HepG2 (cell line): ENCODE measurements at regions not wholly inside any gene's neighbourhood (a gene's known extent, or its start where the extent isn't known, plus 50 kb on each side); places are given as distances from the start of the nearest gene placed in this dataset.

Source experiments
- AKAP8 ChIP-seq: sonication (generic); formaldehyde crosslinking; IDR thresholded peaks from 2 replicates; pipeline ENCODE4 v1.5.1; 2020; ENCODE audit warnings: mild to moderate bottlenecking, missing genetic modification reagents
- BCL6 ChIP-seq: IDR thresholded peaks from 2 replicates; pipeline ENCODE4 v1.6.1; 2016; ENCODE audit warnings: missing genetic modification reagents, missing compliant biosample characterization
- CHD2 ChIP-seq: IDR thresholded peaks from 2 replicates; pipeline ENCODE4 v1.6.1; 2011; ENCODE audit warnings: low read depth, low read length, improper control_type of control experiment
- FOXJ3 ChIP-seq: sonication (generic); formaldehyde crosslinking; IDR thresholded peaks from 2 replicates; pipeline ENCODE4 v1.4.0; 2020; ENCODE audit warnings: missing genetic modification reagents, mild to moderate bottlenecking, borderline replicate concordance
- GABPA ChIP-seq, 2 experiments: IDR thresholded peaks; 2 replicates each; pipeline ENCODE4 v1.6.1; 2011 to 2016; ENCODE audit warnings: low read depth in 2 of 2, low read length in 1 of 2, missing biosample characterization in 1 of 2, missing genetic modification characterization in 1 of 2
- GABPB1 ChIP-seq: IDR thresholded peaks from 2 replicates; pipeline ENCODE4 v1.6.1; 2016; ENCODE audit warnings: mild to moderate bottlenecking, missing genetic modification reagents, moderate library complexity, missing compliant biosample characterization
- HINFP ChIP-seq: sonication (generic); formaldehyde crosslinking; IDR thresholded peaks from 2 replicates; pipeline ENCODE4 v1.4.0; 2020; ENCODE audit warnings: low read depth, mild to moderate bottlenecking, missing genetic modification reagents
- KLF12 ChIP-seq: sonication (generic); formaldehyde crosslinking; IDR thresholded peaks from 2 replicates; pipeline ENCODE4 v1.4.0; 2020; ENCODE audit warnings: missing genetic modification reagents, borderline replicate concordance
- POGZ ChIP-seq: sonication (generic); formaldehyde crosslinking; IDR thresholded peaks from 2 replicates; pipeline ENCODE4 v1.4.0; 2020; ENCODE audit warnings: mild to moderate bottlenecking, missing genetic modification reagents
- RBFOX2 ChIP-seq: fragments of 200-400 bp; formaldehyde crosslinking; IDR thresholded peaks from 2 replicates; pipeline ENCODE4 v1.6.1; 2017; ENCODE audit warnings: low read depth, mild to moderate bottlenecking, low read length
- SP2 ChIP-seq: sonication (generic); formaldehyde crosslinking; IDR thresholded peaks from 2 replicates; pipeline ENCODE4 v1.5.1; 2020; ENCODE audit warnings: mild to moderate bottlenecking, missing genetic modification reagents
- U2AF2 ChIP-seq: fragments of 200-400 bp; formaldehyde crosslinking; IDR thresholded peaks from 2 replicates; pipeline ENCODE4 v1.6.1; 2017; ENCODE audit warnings: low read depth, mild to moderate bottlenecking, low read length
- ZFP82 ChIP-seq: sonication (generic); formaldehyde crosslinking; IDR thresholded peaks from 2 replicates; pipeline ENCODE4 v1.5.1; 2020; ENCODE audit warnings: mild to moderate bottlenecking, missing genetic modification reagents, borderline replicate concordance
- ZNF367 ChIP-seq: sonication (generic); formaldehyde crosslinking; IDR thresholded peaks from 2 replicates; pipeline ENCODE4 v1.4.0; 2020; ENCODE audit warnings: missing genetic modification reagents, borderline replicate concordance
- ZNF639 ChIP-seq: conservative IDR thresholded peaks from 2 replicates; pipeline ENCODE4 v1.6.1; 2018; ENCODE audit warnings: missing genetic modification reagents
- ZNF672 ChIP-seq: sonication (generic); formaldehyde crosslinking; IDR thresholded peaks from 2 replicates; pipeline ENCODE4 v1.8.1; 2022; ENCODE audit warnings: missing genetic modification reagents
- ZNF709 ChIP-seq: sonication (generic); formaldehyde crosslinking; IDR thresholded peaks from 2 replicates; pipeline ENCODE4 v1.5.0; 2020; ENCODE audit warnings: mild to moderate bottlenecking, missing genetic modification reagents
- ZNF724P ChIP-seq: sonication (generic); formaldehyde crosslinking; IDR thresholded peaks from 2 replicates; pipeline ENCODE4 v1.8.0; 2022; ENCODE audit warnings: missing genetic modification reagents, borderline replicate concordance
- ZNF746 ChIP-seq: sonication (generic); formaldehyde crosslinking; IDR thresholded peaks from 2 replicates; pipeline ENCODE4 v1.8.0; 2022; ENCODE audit warnings: mild to moderate bottlenecking, missing genetic modification reagents
- ZNF773 ChIP-seq: sonication (generic); formaldehyde crosslinking; IDR thresholded peaks from 2 replicates; pipeline ENCODE4 v1.4.0; 2020; ENCODE audit warnings: missing genetic modification reagents, borderline replicate concordance
- ZSCAN5A ChIP-seq: sonication (generic); formaldehyde crosslinking; IDR thresholded peaks from 2 replicates; pipeline ENCODE4 v1.8.0; 2022; ENCODE audit warnings: mild to moderate bottlenecking, missing genetic modification reagents, borderline replicate concordance
- TF ChIP-seq, protein P1 (sequence below): sonication (generic); formaldehyde crosslinking; IDR thresholded peaks from 2 replicates; pipeline ENCODE4 v1.4.0; 2020; ENCODE audit warnings: missing genetic modification reagents
- TF ChIP-seq, protein P2 (sequence below): sonication (generic); formaldehyde crosslinking; IDR thresholded peaks from 2 replicates; pipeline ENCODE4; 2020; ENCODE audit warnings: missing genetic modification reagents, mild to moderate bottlenecking, borderline replicate concordance

DNA sequence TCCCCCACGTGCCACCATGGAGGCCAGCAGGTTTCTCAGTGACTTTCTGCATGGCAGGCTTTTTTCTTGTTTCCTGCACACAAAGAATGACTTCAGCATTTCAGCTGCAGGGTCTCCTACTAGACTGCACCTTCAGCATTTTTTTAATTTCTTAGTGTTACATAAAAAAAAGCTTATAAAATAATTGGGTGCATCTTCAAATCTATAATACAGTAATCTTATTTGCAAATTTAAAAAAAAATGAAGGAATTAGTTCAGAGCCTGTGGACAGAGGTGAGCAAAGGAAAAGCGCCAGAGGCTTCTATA is 57.6 kb downstream of the FAM50B start (continued):
- TF ChIP-seq ZSCAN5A (CRISPR knock-in tag): no peak
- TF ChIP-seq SP2: no peak
- TF ChIP-seq GABPA (IDR thresholded peaks at IDR 0.05; ENCODE audit: low read depth, low read length): no peak
- TF ChIP-seq GABPA (CRISPR knock-in tag; IDR thresholded peaks at IDR 0.05; ENCODE audit: low read depth): no peak
- no peak; the same call in 1 of the 2 replicates for TF ChIP-seq KLF12 (CRISPR knock-in tag)
- 0 out of 2 replicates have a peak, but pooled peaks have one; percentile 65 for TF ChIP-seq ZFP82 (CRISPR knock-in tag)
- no peak for TF ChIP-seq CHD2
- peak; percentile 3; the same call in 1 of the 2 replicates for TF ChIP-seq ZNF746 (CRISPR knock-in tag)
- TF ChIP-seq RBFOX2: peak; percentile 5; the same call in 1 of the 2 replicates
- TF ChIP-seq FOXJ3 (CRISPR knock-in tag): peak; percentile 85; the same call in 1 of the 2 replicates
- no peak for TF ChIP-seq HINFP (CRISPR knock-in tag)
- TF ChIP-seq, protein P1, sequence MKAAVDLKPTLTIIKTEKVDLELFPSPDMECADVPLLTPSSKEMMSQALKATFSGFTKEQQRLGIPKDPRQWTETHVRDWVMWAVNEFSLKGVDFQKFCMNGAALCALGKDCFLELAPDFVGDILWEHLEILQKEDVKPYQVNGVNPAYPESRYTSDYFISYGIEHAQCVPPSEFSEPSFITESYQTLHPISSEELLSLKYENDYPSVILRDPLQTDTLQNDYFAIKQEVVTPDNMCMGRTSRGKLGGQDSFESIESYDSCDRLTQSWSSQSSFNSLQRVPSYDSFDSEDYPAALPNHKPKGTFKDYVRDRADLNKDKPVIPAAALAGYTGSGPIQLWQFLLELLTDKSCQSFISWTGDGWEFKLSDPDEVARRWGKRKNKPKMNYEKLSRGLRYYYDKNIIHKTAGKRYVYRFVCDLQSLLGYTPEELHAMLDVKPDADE (CRISPR knock-in tag): no peak
- no peak; the same call in 1 of the 2 replicates for TF ChIP-seq ZNF724P
- TF ChIP-seq, protein P2, sequence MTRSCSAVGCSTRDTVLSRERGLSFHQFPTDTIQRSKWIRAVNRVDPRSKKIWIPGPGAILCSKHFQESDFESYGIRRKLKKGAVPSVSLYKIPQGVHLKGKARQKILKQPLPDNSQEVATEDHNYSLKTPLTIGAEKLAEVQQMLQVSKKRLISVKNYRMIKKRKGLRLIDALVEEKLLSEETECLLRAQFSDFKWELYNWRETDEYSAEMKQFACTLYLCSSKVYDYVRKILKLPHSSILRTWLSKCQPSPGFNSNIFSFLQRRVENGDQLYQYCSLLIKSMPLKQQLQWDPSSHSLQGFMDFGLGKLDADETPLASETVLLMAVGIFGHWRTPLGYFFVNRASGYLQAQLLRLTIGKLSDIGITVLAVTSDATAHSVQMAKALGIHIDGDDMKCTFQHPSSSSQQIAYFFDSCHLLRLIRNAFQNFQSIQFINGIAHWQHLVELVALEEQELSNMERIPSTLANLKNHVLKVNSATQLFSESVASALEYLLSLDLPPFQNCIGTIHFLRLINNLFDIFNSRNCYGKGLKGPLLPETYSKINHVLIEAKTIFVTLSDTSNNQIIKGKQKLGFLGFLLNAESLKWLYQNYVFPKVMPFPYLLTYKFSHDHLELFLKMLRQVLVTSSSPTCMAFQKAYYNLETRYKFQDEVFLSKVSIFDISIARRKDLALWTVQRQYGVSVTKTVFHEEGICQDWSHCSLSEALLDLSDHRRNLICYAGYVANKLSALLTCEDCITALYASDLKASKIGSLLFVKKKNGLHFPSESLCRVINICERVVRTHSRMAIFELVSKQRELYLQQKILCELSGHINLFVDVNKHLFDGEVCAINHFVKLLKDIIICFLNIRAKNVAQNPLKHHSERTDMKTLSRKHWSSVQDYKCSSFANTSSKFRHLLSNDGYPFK (CRISPR knock-in tag): no peak
- no peak for TF ChIP-seq ZNF367 (CRISPR knock-in tag)
- no peak for TF ChIP-seq ZNF709
- TF ChIP-seq ZNF773: peak; percentile 1; the same call in 1 of the 2 replicates
- TF ChIP-seq BCL6 (CRISPR knock-in tag): no peak; the same call in 1 of the 2 replicates
- TF ChIP-seq U2AF2: no peak
- no peak for TF ChIP-seq AKAP8 (CRISPR knock-in tag)
- TF ChIP-seq GABPB1 (CRISPR knock-in tag): no peak
- no peak for TF ChIP-seq ZNF672 (CRISPR knock-in tag)
- no peak; the same call in 1 of the 2 replicates for TF ChIP-seq POGZ (CRISPR knock-in tag)
- TF ChIP-seq ZNF639 (CRISPR knock-in tag): no peak
